HG03103 (cell line): ENCODE measurements at regions not wholly inside any gene's neighbourhood (a gene's known extent, or its start where the extent isn't known, plus 50 kb on each side); places are given as distances from the start of the nearest gene placed in this dataset.

ENCODE experiments used
- ATAC-seq: cut with Tn5 transposase; IDR thresholded peaks from one replicate; pipeline ENCODE4 v1.9.1; 2021; ENCODE audit warnings: low read depth; ENCODE audit not compliant: unreplicated experiment

DNA sequence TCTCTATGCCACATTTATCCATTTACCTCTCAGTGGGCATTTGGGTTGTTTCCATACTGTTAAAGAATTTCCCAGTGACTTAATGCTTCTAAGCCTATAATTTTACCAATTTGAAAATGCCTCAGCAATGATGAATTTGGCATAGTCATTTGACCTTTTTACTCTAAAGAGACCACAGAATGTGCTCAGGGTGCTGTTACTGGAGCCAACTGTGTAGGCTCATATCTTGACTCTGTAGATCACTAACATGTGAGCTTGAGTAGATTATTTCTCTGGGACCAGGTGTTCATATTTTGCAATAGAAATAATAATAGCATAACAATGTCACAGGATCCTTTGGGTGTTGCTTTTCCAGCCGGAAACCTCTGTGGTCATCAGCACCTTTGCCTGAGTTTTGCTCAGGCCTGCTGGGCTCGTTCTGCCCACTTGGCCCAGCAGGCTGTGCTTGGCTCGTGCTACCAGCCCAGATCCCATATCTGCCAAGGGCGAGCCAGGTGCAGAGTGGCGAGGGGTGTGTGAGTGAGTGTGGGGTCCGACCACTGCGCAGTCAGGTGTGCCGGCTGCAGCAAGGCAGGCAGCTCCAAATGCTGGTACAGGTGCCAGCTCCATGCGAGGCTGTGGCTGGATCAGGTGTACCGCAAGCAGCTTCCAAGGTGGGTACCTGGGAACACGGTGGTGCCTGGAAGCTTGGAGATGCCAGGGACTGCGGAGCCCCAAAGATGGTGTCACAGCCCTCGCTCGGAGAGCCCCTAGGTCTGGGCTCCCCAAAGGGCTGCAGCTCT, 70.6 kb upstream of the ANK2 start:
- no peak for ATAC-seq

GRCh38 chr4:112979881-112980421, 69.5 kb upstream of the ANK2 start:
- no peak for ATAC-seq

DNA sequence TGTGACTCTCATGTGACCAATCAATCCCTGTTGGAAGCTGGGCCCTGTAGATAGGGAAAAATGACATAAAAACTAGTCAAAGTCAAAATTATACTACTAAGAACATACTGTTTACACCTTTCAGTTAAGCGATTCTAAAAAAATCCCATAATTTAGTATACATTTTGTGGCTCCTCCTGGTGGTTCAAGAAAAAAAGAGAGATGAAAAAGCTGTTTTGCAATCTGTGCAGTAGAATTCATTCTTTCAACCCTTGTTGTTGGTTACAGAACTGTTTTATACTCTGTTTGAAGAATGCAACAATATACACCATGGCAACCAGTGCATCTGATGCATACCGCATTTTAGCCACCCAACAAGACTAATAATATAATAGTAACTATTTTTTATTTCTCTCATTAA, 66.8 kb upstream of the ANK2 start:
- ATAC-seq: no peak

GRCh38 chr4:112994732-112995464, 54.6 kb upstream of the ANK2 start:
- ATAC-seq: no peak
